ENCODE measurements at regions not wholly inside any gene's neighbourhood (a gene's known extent, or its start where the extent isn't known, plus 50 kb on each side); places are given as distances from the start of the nearest gene placed in this dataset.

DNA sequence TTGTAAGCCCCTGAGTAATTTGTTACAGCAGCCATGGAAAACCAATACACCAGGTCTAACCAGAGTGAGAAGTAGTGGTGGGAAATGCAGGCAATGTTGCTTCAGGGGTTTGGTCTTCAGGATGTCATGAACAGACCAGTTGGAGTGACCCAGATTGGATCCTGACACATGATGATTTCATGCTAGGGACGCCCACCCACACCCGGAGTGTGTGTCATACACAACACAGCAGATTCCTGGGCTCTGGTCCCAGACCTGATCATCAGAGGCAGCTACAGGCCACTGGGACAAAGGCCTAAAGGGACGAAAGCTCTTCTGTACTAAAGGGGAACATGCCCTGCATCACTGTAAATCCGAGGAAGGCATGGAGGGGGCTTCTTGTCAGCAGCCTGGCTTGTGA, 194.2 kb downstream of the NSG2 start:
- TF ChIP-seq POLR2AphosphoS5 (IDR thresholded peaks at IDR 0.05; ENCODE audit: insufficient read depth, low read depth, low read length) (no peak), POLR2A (IDR thresholded peaks at IDR 0.05; ENCODE audit: low read depth, low read length) (no peak), EZH2 (IDR thresholded peaks at IDR 0.05; ENCODE audit: borderline replicate concordance, low read depth, low read length, severe bottlenecking) (no peak), MYC (IDR thresholded peaks at IDR 0.05; ENCODE audit: low read depth, low read length) (no peak), JUN (IDR thresholded peaks at IDR 0.05; ENCODE audit: borderline replicate concordance, insufficient read depth, insufficient read length, low read depth) (no peak)
- TF ChIP-seq, protein P1, sequence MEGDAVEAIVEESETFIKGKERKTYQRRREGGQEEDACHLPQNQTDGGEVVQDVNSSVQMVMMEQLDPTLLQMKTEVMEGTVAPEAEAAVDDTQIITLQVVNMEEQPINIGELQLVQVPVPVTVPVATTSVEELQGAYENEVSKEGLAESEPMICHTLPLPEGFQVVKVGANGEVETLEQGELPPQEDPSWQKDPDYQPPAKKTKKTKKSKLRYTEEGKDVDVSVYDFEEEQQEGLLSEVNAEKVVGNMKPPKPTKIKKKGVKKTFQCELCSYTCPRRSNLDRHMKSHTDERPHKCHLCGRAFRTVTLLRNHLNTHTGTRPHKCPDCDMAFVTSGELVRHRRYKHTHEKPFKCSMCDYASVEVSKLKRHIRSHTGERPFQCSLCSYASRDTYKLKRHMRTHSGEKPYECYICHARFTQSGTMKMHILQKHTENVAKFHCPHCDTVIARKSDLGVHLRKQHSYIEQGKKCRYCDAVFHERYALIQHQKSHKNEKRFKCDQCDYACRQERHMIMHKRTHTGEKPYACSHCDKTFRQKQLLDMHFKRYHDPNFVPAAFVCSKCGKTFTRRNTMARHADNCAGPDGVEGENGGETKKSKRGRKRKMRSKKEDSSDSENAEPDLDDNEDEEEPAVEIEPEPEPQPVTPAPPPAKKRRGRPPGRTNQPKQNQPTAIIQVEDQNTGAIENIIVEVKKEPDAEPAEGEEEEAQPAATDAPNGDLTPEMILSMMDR (IDR thresholded peaks at IDR 0.05; ENCODE audit: extremely low read depth in 1 of 2, insufficient read depth in 1 of 2, low read depth in 1 of 2, low read length in 2 of 2): no peak
